ENCODE measurements at regions not wholly inside any gene's neighbourhood (a gene's known extent, or its start where the extent isn't known, plus 50 kb on each side); places are given as distances from the start of the nearest gene placed in this dataset.

DNA sequence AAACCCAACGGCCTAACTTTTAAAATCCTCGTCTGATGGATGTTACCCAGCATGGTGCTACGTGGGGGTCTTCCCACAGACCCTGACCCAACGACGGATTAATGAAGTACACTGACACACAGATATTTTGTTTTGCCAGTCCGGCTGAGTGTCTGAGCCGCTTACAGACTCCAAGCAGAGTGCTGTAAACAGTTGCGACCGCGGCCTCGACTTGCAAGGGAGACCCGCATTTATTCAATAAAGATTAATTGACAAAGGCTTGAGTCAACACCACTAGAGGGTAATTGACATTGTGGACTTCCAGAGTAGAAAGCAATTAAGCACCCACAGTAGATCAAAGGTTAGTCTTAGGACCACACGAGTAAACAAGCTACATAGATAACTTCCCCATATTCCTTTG lies 1042.4 kb downstream of the AACS start:
- no peak for TF ChIP-seq CTCF (IDR thresholded peaks at IDR 0.05; ENCODE audit: control extremely low read depth in 1 of 3, insufficient read depth in 1 of 3, low read depth in 1 of 3, low read length in 3 of 3)
- TF ChIP-seq BACH1 (IDR thresholded peaks at IDR 0.05; ENCODE audit: low read length) = no peak
